ENCODE measurements at regions not wholly inside any gene's neighbourhood (a gene's known extent, or its start where the extent isn't known, plus 50 kb on each side); places are given as distances from the start of the nearest gene placed in this dataset.

- DNase-seq (ENCODE audit: insufficient read length, low spot score) (no peak), FAIRE-seq (no peak)
- TF ChIP-seq POLR2A (IDR thresholded peaks at IDR 0.05; ENCODE audit: low read depth, low read length) (no peak), PAX5 (IDR thresholded peaks at IDR 0.05; ENCODE audit: insufficient read depth, low read length, severe bottlenecking) (no peak), POU2F2 (IDR thresholded peaks at IDR 0.05; ENCODE audit: low read depth, low read length) (no peak), POLR2AphosphoS5 (IDR thresholded peaks at IDR 0.05; ENCODE audit: low read depth, low read length) (no peak)
These were observed 699.9 kb upstream of the SLC8A1 start for GRCh38 chr2:41151746-41152145.

GRCh38 chr2:41152318-41152717, 700.4 kb upstream of the SLC8A1 start:
- no peak for TF ChIP-seq POLR2AphosphoS5 (IDR thresholded peaks at IDR 0.05; ENCODE audit: low read depth, low read length)
- TF ChIP-seq SPI1 (IDR thresholded peaks at IDR 0.05; ENCODE audit: low read depth, low read length) = no peak
- no peak for TF ChIP-seq POLR2A (IDR thresholded peaks at IDR 0.05; ENCODE audit: low read depth, low read length)
- no peak for TF ChIP-seq PAX5 (IDR thresholded peaks at IDR 0.05; ENCODE audit: insufficient read depth, low read length, severe bottlenecking)
- TF ChIP-seq TAF1 (IDR thresholded peaks at IDR 0.05; ENCODE audit: low read depth, low read length) = no peak
- TF ChIP-seq POU2F2 (IDR thresholded peaks at IDR 0.05; ENCODE audit: low read depth, low read length) = no peak
- FAIRE-seq (no peak), DNase-seq (ENCODE audit: insufficient read length, low spot score) (no peak)

GRCh38 chr2:41160439-41160838, 708.5 kb upstream of the SLC8A1 start:
- TF ChIP-seq SPI1 (IDR thresholded peaks at IDR 0.05; ENCODE audit: low read depth, low read length) (no peak), TAF1 (IDR thresholded peaks at IDR 0.05; ENCODE audit: low read depth, low read length) (no peak), POU2F2 (IDR thresholded peaks at IDR 0.05; ENCODE audit: low read depth, low read length) (no peak), POLR2A (IDR thresholded peaks at IDR 0.05; ENCODE audit: low read depth, low read length) (no peak), PAX5 (IDR thresholded peaks at IDR 0.05; ENCODE audit: insufficient read depth, low read length, severe bottlenecking) (no peak), POLR2AphosphoS5 (IDR thresholded peaks at IDR 0.05; ENCODE audit: low read depth, low read length) (no peak)
- DNase-seq (ENCODE audit: insufficient read length, low spot score) (no peak), FAIRE-seq (no peak)

- FAIRE-seq (no peak), DNase-seq (ENCODE audit: insufficient read length, low spot score) (no peak)
- no peak for TF ChIP-seq SPI1 (IDR thresholded peaks at IDR 0.05; ENCODE audit: low read depth, low read length)
- TF ChIP-seq PAX5 (IDR thresholded peaks at IDR 0.05; ENCODE audit: insufficient read depth, low read length, severe bottlenecking) = no peak
- TF ChIP-seq POLR2AphosphoS5 (IDR thresholded peaks at IDR 0.05; ENCODE audit: low read depth, low read length) = no peak
These were observed 715.1 kb upstream of the SLC8A1 start for GRCh38 chr2:41167014-41167413.

- DNase-seq (ENCODE audit: insufficient read length, low spot score) (no peak), FAIRE-seq (no peak)
- TF ChIP-seq POLR2AphosphoS5 (IDR thresholded peaks at IDR 0.05; ENCODE audit: low read depth, low read length) (no peak), PAX5 (IDR thresholded peaks at IDR 0.05; ENCODE audit: insufficient read depth, low read length, severe bottlenecking) (no peak), POLR2A (IDR thresholded peaks at IDR 0.05; ENCODE audit: low read depth, low read length) (no peak), TAF1 (IDR thresholded peaks at IDR 0.05; ENCODE audit: low read depth, low read length) (no peak), POU2F2 (IDR thresholded peaks at IDR 0.05; ENCODE audit: low read depth, low read length) (no peak), SPI1 (IDR thresholded peaks at IDR 0.05; ENCODE audit: low read depth, low read length) (no peak)
These were observed 717.9 kb upstream of the SLC8A1 start for GRCh38 chr2:41169744-41170143.

GRCh38 chr2:41170589-41170988, 718.7 kb upstream of the SLC8A1 start:
- FAIRE-seq (no peak), DNase-seq (ENCODE audit: insufficient read length, low spot score) (no peak)
- TF ChIP-seq PAX5 (IDR thresholded peaks at IDR 0.05; ENCODE audit: insufficient read depth, low read length, severe bottlenecking) (no peak), POLR2A (IDR thresholded peaks at IDR 0.05; ENCODE audit: low read depth, low read length) (no peak), SPI1 (IDR thresholded peaks at IDR 0.05; ENCODE audit: low read depth, low read length) (no peak), TAF1 (IDR thresholded peaks at IDR 0.05; ENCODE audit: low read depth, low read length) (no peak), POU2F2 (IDR thresholded peaks at IDR 0.05; ENCODE audit: low read depth, low read length) (no peak), POLR2AphosphoS5 (IDR thresholded peaks at IDR 0.05; ENCODE audit: low read depth, low read length) (no peak)

GRCh38 chr2:41180387-41180786, 728.5 kb upstream of the SLC8A1 start:
- TF ChIP-seq SPI1 (IDR thresholded peaks at IDR 0.05; ENCODE audit: low read depth, low read length) = no peak
- no peak for TF ChIP-seq PAX5 (IDR thresholded peaks at IDR 0.05; ENCODE audit: insufficient read depth, low read length, severe bottlenecking)
- TF ChIP-seq POLR2AphosphoS5 (IDR thresholded peaks at IDR 0.05; ENCODE audit: low read depth, low read length) = no peak
- TF ChIP-seq POU2F2 (IDR thresholded peaks at IDR 0.05; ENCODE audit: low read depth, low read length) = no peak
- TF ChIP-seq POLR2A (IDR thresholded peaks at IDR 0.05; ENCODE audit: low read depth, low read length) = no peak
- no peak for TF ChIP-seq TAF1 (IDR thresholded peaks at IDR 0.05; ENCODE audit: low read depth, low read length)
- FAIRE-seq = no peak
- no peak for DNase-seq (ENCODE audit: insufficient read length, low spot score)

GRCh38 chr2:41182961-41183360, 731.1 kb upstream of the SLC8A1 start:
- TF ChIP-seq POU2F2 (IDR thresholded peaks at IDR 0.05; ENCODE audit: low read depth, low read length) (no peak), POLR2A (IDR thresholded peaks at IDR 0.05; ENCODE audit: low read depth, low read length) (no peak), SPI1 (IDR thresholded peaks at IDR 0.05; ENCODE audit: low read depth, low read length) (no peak), POLR2AphosphoS5 (IDR thresholded peaks at IDR 0.05; ENCODE audit: low read depth, low read length) (no peak), TAF1 (IDR thresholded peaks at IDR 0.05; ENCODE audit: low read depth, low read length) (no peak), PAX5 (IDR thresholded peaks at IDR 0.05; ENCODE audit: insufficient read depth, low read length, severe bottlenecking) (no peak)
- FAIRE-seq (no peak), DNase-seq (ENCODE audit: insufficient read length, low spot score) (no peak)

- no peak for FAIRE-seq
- TF ChIP-seq SPI1 (IDR thresholded peaks at IDR 0.05; ENCODE audit: low read depth, low read length) = no peak
- TF ChIP-seq POLR2A (IDR thresholded peaks at IDR 0.05; ENCODE audit: low read depth, low read length) = no peak
- TF ChIP-seq POLR2AphosphoS5 (IDR thresholded peaks at IDR 0.05; ENCODE audit: low read depth, low read length) = no peak
- no peak for TF ChIP-seq POU2F2 (IDR thresholded peaks at IDR 0.05; ENCODE audit: low read depth, low read length)
- TF ChIP-seq TAF1 (IDR thresholded peaks at IDR 0.05; ENCODE audit: low read depth, low read length) = no peak
- TF ChIP-seq PAX5 (IDR thresholded peaks at IDR 0.05; ENCODE audit: insufficient read depth, low read length, severe bottlenecking) = no peak
- no peak for DNase-seq (ENCODE audit: insufficient read length, low spot score)
These were observed 735.7 kb upstream of the SLC8A1 start for GRCh38 chr2:41187376-41188122.

- FAIRE-seq = no peak
- no peak for DNase-seq (ENCODE audit: insufficient read length, low spot score)
- TF ChIP-seq POLR2A (IDR thresholded peaks at IDR 0.05; ENCODE audit: low read depth, low read length) = no peak
- TF ChIP-seq SPI1 (IDR thresholded peaks at IDR 0.05; ENCODE audit: low read depth, low read length) = no peak
- TF ChIP-seq POLR2AphosphoS5 (IDR thresholded peaks at IDR 0.05; ENCODE audit: low read depth, low read length) = no peak
- no peak for TF ChIP-seq PAX5 (IDR thresholded peaks at IDR 0.05; ENCODE audit: insufficient read depth, low read length, severe bottlenecking)
- no peak for TF ChIP-seq POU2F2 (IDR thresholded peaks at IDR 0.05; ENCODE audit: low read depth, low read length)
- no peak for TF ChIP-seq TAF1 (IDR thresholded peaks at IDR 0.05; ENCODE audit: low read depth, low read length)
These were observed 742.3 kb upstream of the SLC8A1 start for GRCh38 chr2:41194230-41194629.
